GM23248 (cell line): ENCODE measurements at regions not wholly inside any gene's neighbourhood (a gene's known extent, or its start where the extent isn't known, plus 50 kb on each side); places are given as distances from the start of the nearest gene placed in this dataset.

Experiments
- DNase-seq: peaks from one replicate; pipeline ENCODE4 v3.0.0-alpha.2; 2015
- H2AFZ ChIP-seq: fragments of 200-600 bp; sonication (generic); 2 replicates; pipeline ENCODE4 v1.6.1; 2016; ENCODE audit warnings: antibody characterized with exemption
- H3F3A ChIP-seq: fragments of 200-600 bp; sonication (generic); 2 replicates; pipeline ENCODE4 v1.6.1; 2016; ENCODE audit warnings: mild to moderate bottlenecking, antibody characterized with exemption, mixed run types; ENCODE audit not compliant: insufficient read depth
- H3K27ac ChIP-seq: fragments of 200-600 bp; sonication (generic); 2 replicates; pipeline ENCODE4 v1.5.1; 2016; ENCODE audit warnings: mild to moderate bottlenecking
- H3K27me3 ChIP-seq: fragments of 200-600 bp; sonication (generic); replicated peaks from 2 replicates; pipeline ENCODE4 v1.6.1; 2016; ENCODE audit warnings: mild to moderate bottlenecking; ENCODE audit not compliant: insufficient read depth
- H3K36me3 ChIP-seq: fragments of 200-600 bp; sonication (generic); 2 replicates; pipeline ENCODE4 v1.6.1; 2016; ENCODE audit warnings: low read depth, mild to moderate bottlenecking
- H3K4me1 ChIP-seq: fragments of 200-600 bp; sonication (generic); 2 replicates; pipeline ENCODE4 v1.6.1; 2016; ENCODE audit warnings: mild to moderate bottlenecking; ENCODE audit not compliant: insufficient read depth
- H3K4me2 ChIP-seq: fragments of 200-600 bp; sonication (generic); one replicate; pipeline ENCODE4 v1.6.1; 2016; ENCODE audit warnings: mild to moderate bottlenecking; ENCODE audit not compliant: unreplicated experiment
- H3K4me3 ChIP-seq: fragments of 200-600 bp; sonication (generic); 2 replicates; pipeline ENCODE4 v1.5.1; 2016; ENCODE audit warnings: mild to moderate bottlenecking
- H3K79me2 ChIP-seq: fragments of 200-600 bp; sonication (generic); 2 replicates; pipeline ENCODE4 v1.6.1; 2016; ENCODE audit warnings: mild to moderate bottlenecking; ENCODE audit not compliant: insufficient read depth
- H3K9ac ChIP-seq: fragments of 200-600 bp; sonication (generic); 2 replicates; pipeline ENCODE4 v1.6.1; 2016; ENCODE audit warnings: mild to moderate bottlenecking
- H3K9me2 ChIP-seq: fragments of 200-600 bp; sonication (generic); 2 replicates; pipeline ENCODE4 v1.6.1; 2016; ENCODE audit warnings: mixed run types, mild to moderate bottlenecking, moderate library complexity; ENCODE audit not compliant: insufficient read depth
- H3K9me3 ChIP-seq: fragments of 200-600 bp; sonication (generic); one replicate; pipeline ENCODE4 v1.6.1; 2017; ENCODE audit warnings: low read depth
- H4K20me1 ChIP-seq: fragments of 200-600 bp; sonication (generic); 2 replicates; pipeline ENCODE4 v1.6.0; 2016; ENCODE audit not compliant: insufficient read depth
- EZH2 ChIP-seq: fragments of 200-600 bp; sonication (generic); IDR thresholded peaks from 2 replicates; pipeline ENCODE4 v1.6.1; 2018; ENCODE audit warnings: antibody characterized with exemption, mild to moderate bottlenecking; ENCODE audit not compliant: insufficient read depth, poor library complexity, severe bottlenecking
- EZH2phosphoT487 ChIP-seq: fragments of 200-600 bp; sonication (generic); IDR thresholded peaks from 2 replicates; pipeline ENCODE4 v1.6.1; 2018; ENCODE audit warnings: antibody characterized with exemption, moderate library complexity, mild to moderate bottlenecking, low read depth; ENCODE audit not compliant: insufficient read depth
- WGBS, 2 experiments: methylation state at CpG; one replicate each; pipeline ENCODE4 v1.1.6; 2015 to 2017; ENCODE audit warnings: low lambda C conversion rate in 2 of 2, low coverage in 1 of 2; ENCODE audit errors: missing lambda C conversion rate in 2 of 2; 5-methylcytosine and 5-hydroxymethylcytosine counted together
- in situ Hi-C: fragments of 300-500 bp; cut with MboI; formaldehyde crosslinking; loops from 2 replicates; pipeline ENCODE4 v1.15.0; 2020

- WGBS, 2 experiments = 34 to 41% methylated on average over 8 of the region's 8 CpGs
- H4K20me1 ChIP-seq = no peaks in the 10 kb centered on the region
- H2AFZ ChIP-seq = no peak overlapping the region
- no peak for TF ChIP-seq EZH2
- no peak for TF ChIP-seq EZH2phosphoT487
- no peaks in the 10 kb centered on the region for H3F3A ChIP-seq
- no peak overlapping the region for H3K4me3 ChIP-seq
- no peak overlapping the region for H3K9ac ChIP-seq
- DNase-seq = no peak
- no peaks in the 10 kb centered on the region for H3K9me3 ChIP-seq
- H3K4me1 ChIP-seq = no peaks in the 10 kb centered on the region
- no peaks in the 10 kb centered on the region for H3K9me2 ChIP-seq
- no peak overlapping the region for H3K27ac ChIP-seq
- H3K36me3 ChIP-seq = no peaks in the 10 kb centered on the region
- H3K4me2 ChIP-seq = no peak overlapping the region
- in situ Hi-C loops = no loop called here
- no peaks in the 10 kb centered on the region for H3K79me2 ChIP-seq
- H3K27me3 ChIP-seq = no peaks in the 10 kb centered on the region
Observed at GRCh38 chr1:60809204-60809980, 273.0 kb upstream of the NFIA start.

- 37 to 50% methylated on average over 1 of the region's 1 CpG for WGBS, 2 experiments
- in situ Hi-C loops = no loop called here
- Histone ChIP-seq H3K9ac (no peak overlapping the region), H3K79me2 (no peaks in the 10 kb centered on the region), H3K9me2 (no peaks in the 10 kb centered on the region), H3K27ac (no peak overlapping the region), H3K4me1 (no peaks in the 10 kb centered on the region), H3F3A (no peaks in the 10 kb centered on the region), H3K36me3 (no peaks in the 10 kb centered on the region), H2AFZ (no peak overlapping the region), H3K4me2 (no peak overlapping the region), H3K4me3 (no peak overlapping the region), H3K9me3 (no peaks in the 10 kb centered on the region), H4K20me1 (no peaks in the 10 kb centered on the region), H3K27me3 (no peaks in the 10 kb centered on the region)
- no peak for DNase-seq
- TF ChIP-seq EZH2phosphoT487 (no peak), EZH2 (no peak)
Observed at GRCh38 chr1:60808676-60809075, 273.7 kb upstream of the NFIA start.

GRCh38 chr1:60802884-60803283 lies 279.5 kb upstream of the NFIA start:
- DNase-seq = no peak

GRCh38 chr1:60797351-60797750 lies 285.0 kb upstream of the NFIA start:
- 0 to 3% methylated on average over 2 of the region's 2 CpGs for WGBS, 2 experiments

More at GRCh38 chr1:60802884-60803283, 279.5 kb upstream of the NFIA start:
- TF ChIP-seq EZH2 (no peak), EZH2phosphoT487 (no peak)
- Histone ChIP-seq H3K27ac (no peak overlapping the region), H3K4me3 (no peak overlapping the region), H2AFZ (no peak overlapping the region), H3K4me1 (no peaks in the 10 kb centered on the region), H3K9me3 (no peaks in the 10 kb centered on the region), H3K27me3 (no peaks in the 10 kb centered on the region), H4K20me1 (no peaks in the 10 kb centered on the region), H3K4me2 (no peak overlapping the region), H3K9me2 (no peaks in the 10 kb centered on the region), H3F3A (no peaks in the 10 kb centered on the region), H3K9ac (no peak overlapping the region), H3K79me2 (no peaks in the 10 kb centered on the region), H3K36me3 (no peaks in the 10 kb centered on the region)
- in situ Hi-C loops = no loop called here
- WGBS, 2 experiments = 70 to 76% methylated on average over 2 of the region's 2 CpGs

More at GRCh38 chr1:60797351-60797750, 285.0 kb upstream of the NFIA start:
- no peak for DNase-seq
- Histone ChIP-seq H3K27ac (no peak overlapping the region), H3K4me1 (no peaks in the 10 kb centered on the region), H3K9ac (no peak overlapping the region), H3K9me2 (no peaks in the 10 kb centered on the region), H3K9me3 (no peaks in the 10 kb centered on the region), H3F3A (no peaks in the 10 kb centered on the region), H3K36me3 (no peaks in the 10 kb centered on the region), H3K27me3 (no peaks in the 10 kb centered on the region), H3K4me3 (no peak overlapping the region), H4K20me1 (no peaks in the 10 kb centered on the region), H2AFZ (no peak overlapping the region), H3K79me2 (no peaks in the 10 kb centered on the region), H3K4me2 (no peak overlapping the region)
- in situ Hi-C loops = no loop called here
- TF ChIP-seq EZH2phosphoT487 (no peak), EZH2 (no peak)
